ENCODE measurements at regions not wholly inside any gene's neighbourhood (a gene's known extent, or its start where the extent isn't known, plus 50 kb on each side); places are given as distances from the start of the nearest gene placed in this dataset.

- no peak for DNase-seq (ENCODE audit: low read depth, low spot score)
- H3K27ac ChIP-seq (ENCODE audit: low read length), result no peak overlapping the region
- CTCF ChIA-PET, result no interaction called here
- no peak for ATAC-seq
- BruUV-seq (replicated peaks), result no TSS peak
- POLR2A ChIA-PET, result no interaction called here
- H3K4me1 ChIP-seq (ENCODE audit: control insufficient read depth, insufficient read depth, low read length), result no peaks in the 10 kb centered on the region
- in situ Hi-C loops (cut with HindIII; ENCODE audit: low pct_unique_long_range_greater_than_20kb, low sequenced_read_pairs), result no loop called here
- intact Hi-C loops (cut with micrococcal nuclease; ENCODE audit: unreplicated experiment), result no loop called here
- no peaks in the 10 kb centered on the region for H3K36me3 ChIP-seq (ENCODE audit: control insufficient read depth, insufficient read depth, low read length)
- TF ChIP-seq CTCF (IDR thresholded peaks at IDR 0.05) (no peak), POLR2AphosphoS5 (IDR thresholded peaks at IDR 0.05; ENCODE audit: low read depth, low read length) (no peak), SIN3A (IDR thresholded peaks at IDR 0.05; ENCODE audit: borderline replicate concordance, insufficient read depth, low read depth, low read length) (no peak)
- no peak overlapping the region for H3K4me3 ChIP-seq (ENCODE audit: low read depth in 2 of 2, low read length in 2 of 2)
- H3K9me3 ChIP-seq (ENCODE audit: control insufficient read depth, insufficient read depth, low read depth, low read length), result no peaks in the 10 kb centered on the region
- no peaks in the 10 kb centered on the region for H3K27me3 ChIP-seq (ENCODE audit: control insufficient read depth, insufficient read depth, low read length)
These were observed 196.0 kb upstream of the TLL1 start for GRCh38 chr4:165677081-165677480.

GRCh38 chr4:165678236-165678935 lies 194.7 kb upstream of the TLL1 start:
- DNase-seq (ENCODE audit: low read depth, low spot score), result no peak
- ATAC-seq, result no peak
- no peaks in the 10 kb centered on the region for H3K9me3 ChIP-seq (ENCODE audit: control insufficient read depth, insufficient read depth, low read depth, low read length)
- TF ChIP-seq, protein P1, sequence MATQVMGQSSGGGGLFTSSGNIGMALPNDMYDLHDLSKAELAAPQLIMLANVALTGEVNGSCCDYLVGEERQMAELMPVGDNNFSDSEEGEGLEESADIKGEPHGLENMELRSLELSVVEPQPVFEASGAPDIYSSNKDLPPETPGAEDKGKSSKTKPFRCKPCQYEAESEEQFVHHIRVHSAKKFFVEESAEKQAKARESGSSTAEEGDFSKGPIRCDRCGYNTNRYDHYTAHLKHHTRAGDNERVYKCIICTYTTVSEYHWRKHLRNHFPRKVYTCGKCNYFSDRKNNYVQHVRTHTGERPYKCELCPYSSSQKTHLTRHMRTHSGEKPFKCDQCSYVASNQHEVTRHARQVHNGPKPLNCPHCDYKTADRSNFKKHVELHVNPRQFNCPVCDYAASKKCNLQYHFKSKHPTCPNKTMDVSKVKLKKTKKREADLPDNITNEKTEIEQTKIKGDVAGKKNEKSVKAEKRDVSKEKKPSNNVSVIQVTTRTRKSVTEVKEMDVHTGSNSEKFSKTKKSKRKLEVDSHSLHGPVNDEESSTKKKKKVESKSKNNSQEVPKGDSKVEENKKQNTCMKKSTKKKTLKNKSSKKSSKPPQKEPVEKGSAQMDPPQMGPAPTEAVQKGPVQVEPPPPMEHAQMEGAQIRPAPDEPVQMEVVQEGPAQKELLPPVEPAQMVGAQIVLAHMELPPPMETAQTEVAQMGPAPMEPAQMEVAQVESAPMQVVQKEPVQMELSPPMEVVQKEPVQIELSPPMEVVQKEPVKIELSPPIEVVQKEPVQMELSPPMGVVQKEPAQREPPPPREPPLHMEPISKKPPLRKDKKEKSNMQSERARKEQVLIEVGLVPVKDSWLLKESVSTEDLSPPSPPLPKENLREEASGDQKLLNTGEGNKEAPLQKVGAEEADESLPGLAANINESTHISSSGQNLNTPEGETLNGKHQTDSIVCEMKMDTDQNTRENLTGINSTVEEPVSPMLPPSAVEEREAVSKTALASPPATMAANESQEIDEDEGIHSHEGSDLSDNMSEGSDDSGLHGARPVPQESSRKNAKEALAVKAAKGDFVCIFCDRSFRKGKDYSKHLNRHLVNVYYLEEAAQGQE (IDR thresholded peaks at IDR 0.05; ENCODE audit: insufficient read depth in 1 of 2, low read depth in 2 of 2, low read length in 1 of 2), result no peak
- no peak for TF ChIP-seq TCF7L2 (IDR thresholded peaks at IDR 0.05; ENCODE audit: low read depth, low read length)
- TF ChIP-seq CTCF (IDR thresholded peaks at IDR 0.05), result no peak
- no peak for TF ChIP-seq POLR2AphosphoS5 (IDR thresholded peaks at IDR 0.05; ENCODE audit: low read depth, low read length)
- TF ChIP-seq SIN3A (IDR thresholded peaks at IDR 0.05; ENCODE audit: borderline replicate concordance, insufficient read depth, low read depth, low read length), result no peak
- CTCF ChIA-PET, result no interaction called here
- in situ Hi-C loops (cut with HindIII; ENCODE audit: low pct_unique_long_range_greater_than_20kb, low sequenced_read_pairs) (no loop called here), intact Hi-C loops (cut with micrococcal nuclease; ENCODE audit: unreplicated experiment) (no loop called here)
- no peak overlapping the region for H3K27ac ChIP-seq (ENCODE audit: low read length)
- no peaks in the 10 kb centered on the region for H3K4me1 ChIP-seq (ENCODE audit: control insufficient read depth, insufficient read depth, low read length)
- H3K36me3 ChIP-seq (ENCODE audit: control insufficient read depth, insufficient read depth, low read length), result no peaks in the 10 kb centered on the region
- no peak overlapping the region for H3K4me3 ChIP-seq (ENCODE audit: low read depth in 2 of 2, low read length in 2 of 2)
- BruUV-seq (replicated peaks), result no TSS peak
- POLR2A ChIA-PET, result no interaction called here
- H3K27me3 ChIP-seq (ENCODE audit: control insufficient read depth, insufficient read depth, low read length), result no peaks in the 10 kb centered on the region
